ENCODE measurements at regions not wholly inside any gene's neighbourhood (a gene's known extent, or its start where the extent isn't known, plus 50 kb on each side); places are given as distances from the start of the nearest gene placed in this dataset.
"Not testable (repeated sequence)": the region's sequence is repeated elsewhere in the genome, so short reads cannot be mapped to it uniquely, and the experiment has no call there.

GRCh38 chr2:157015015-157015575, 242.4 kb upstream of the GALNT5 start:
- Histone ChIP-seq H3K27me3 (no peaks in the 10 kb centered on the region), H3K27ac (no peak overlapping the region), H3K4me3 (no peak overlapping the region), H3K36me3 (no peaks in the 10 kb centered on the region), H3K4me1 (no peaks in the 10 kb centered on the region), H3K9me3 (no peaks in the 10 kb centered on the region)
- no peak for DNase-seq
- intact Hi-C loops (cut with DNase I), result no loop called here
- no peak for TF ChIP-seq EP300 (IDR thresholded peaks at IDR 0.05)
- WGBS, 2 donors, result 89% methylated on average over 6 of the region's 6 CpGs

GRCh38 chr2:157023264-157023663, 234.2 kb upstream of the GALNT5 start:
- H3K4me1 ChIP-seq; DNase-seq; H3K27ac ChIP-seq; intact Hi-C loops (cut with DNase I); H3K4me3 ChIP-seq; H3K27me3 ChIP-seq; H3K36me3 ChIP-seq; H3K9me3 ChIP-seq: not testable (repeated sequence)
- WGBS, 2 donors, result 77 to 87% methylated on average over 1 of the region's 1 CpG

DNA sequence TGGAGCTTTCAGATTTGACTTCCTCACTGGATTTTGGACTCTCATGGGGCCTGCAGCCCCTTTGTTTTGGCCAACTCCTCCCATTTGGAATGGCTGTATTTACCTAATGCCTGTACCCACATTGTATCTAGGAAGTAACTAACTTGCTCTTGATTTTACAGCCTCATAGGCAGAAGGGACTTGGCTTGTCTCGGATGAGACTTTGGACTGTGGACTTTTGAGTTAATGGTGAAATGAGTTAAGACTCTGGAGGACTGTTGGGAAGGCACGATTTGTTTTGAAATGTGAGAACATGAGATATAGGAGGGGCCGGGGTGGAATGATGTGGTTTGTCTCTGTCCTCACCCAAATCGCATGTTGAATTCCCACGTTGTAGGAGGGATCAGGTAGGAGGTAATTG, 233.4 kb upstream of the GALNT5 start:
- Histone ChIP-seq H3K9me3 (no peaks in the 10 kb centered on the region), H3K27me3 (no peaks in the 10 kb centered on the region), H3K36me3 (no peaks in the 10 kb centered on the region), H3K4me1 (no peaks in the 10 kb centered on the region), H3K27ac (no peak overlapping the region), H3K4me3 (no peak overlapping the region)
- no peak for DNase-seq
- TF ChIP-seq POLR2A (IDR thresholded peaks at IDR 0.05) (no peak), POLR2AphosphoS5 (IDR thresholded peaks at IDR 0.05) (no peak), CTCF (IDR thresholded peaks at IDR 0.05) (no peak), EP300 (IDR thresholded peaks at IDR 0.05) (no peak)
- WGBS, 2 donors, result 29 to 69% methylated on average over 5 of the region's 5 CpGs
- intact Hi-C loops (cut with DNase I), result no loop called here

DNA sequence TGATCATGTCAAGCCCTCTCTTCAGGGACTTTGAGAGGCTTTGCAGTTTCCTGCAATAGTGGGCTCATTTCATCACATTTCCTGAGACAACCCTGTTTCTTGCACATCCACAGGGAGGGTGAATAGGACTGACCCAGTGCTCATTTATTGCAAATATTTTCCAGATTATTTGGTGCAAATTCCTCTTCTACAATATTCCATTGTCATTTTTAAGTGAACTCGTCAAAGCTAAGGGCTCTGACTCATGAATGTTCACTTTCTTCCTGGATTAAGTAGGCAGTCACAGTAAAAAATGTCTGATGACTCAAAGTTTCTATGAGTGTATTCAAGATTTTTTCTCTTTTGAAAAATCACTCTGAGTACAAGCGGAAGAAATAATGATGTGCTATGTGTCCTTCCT, 225.5 kb upstream of the GALNT5 start:
- 81 to 82% methylated on average over 2 of the region's 2 CpGs for WGBS, 2 donors
- Histone ChIP-seq H3K27me3 (no peaks in the 10 kb centered on the region), H3K9me3 (no peaks in the 10 kb centered on the region), H3K4me3 (no peak overlapping the region), H3K36me3 (no peaks in the 10 kb centered on the region), H3K27ac (peak overlapping the region in 1 of 4 donors; percentile 22), H3K4me1 (no peaks in the 10 kb centered on the region)
- TF ChIP-seq EP300 (IDR thresholded peaks at IDR 0.05) (no peak), POLR2A (IDR thresholded peaks at IDR 0.05) (no peak), CTCF (IDR thresholded peaks at IDR 0.05) (no peak), POLR2AphosphoS5 (IDR thresholded peaks at IDR 0.05) (no peak)
- DNase-seq, result no peak
- intact Hi-C loops (cut with DNase I), result no loop called here

- TF ChIP-seq EP300 (IDR thresholded peaks at IDR 0.05) (no peak), POLR2A (IDR thresholded peaks at IDR 0.05) (no peak), CTCF (IDR thresholded peaks at IDR 0.05) (no peak), POLR2AphosphoS5 (IDR thresholded peaks at IDR 0.05) (no peak)
- H3K4me1 ChIP-seq, result no peaks in the 10 kb centered on the region
- H3K27ac ChIP-seq, result no peak overlapping the region
- H3K27me3 ChIP-seq, result no peaks in the 10 kb centered on the region
- intact Hi-C loops (cut with DNase I), result no loop called here
- WGBS, 2 donors, result 86 to 93% methylated on average over 2 of the region's 2 CpGs
- H3K36me3 ChIP-seq, result no peaks in the 10 kb centered on the region
- H3K9me3 ChIP-seq, result no peaks in the 10 kb centered on the region
- H3K4me3 ChIP-seq, result no peak overlapping the region
- no peak for DNase-seq
These were observed 220.8 kb upstream of the GALNT5 start for GRCh38 chr2:157036726-157037125.

DNA sequence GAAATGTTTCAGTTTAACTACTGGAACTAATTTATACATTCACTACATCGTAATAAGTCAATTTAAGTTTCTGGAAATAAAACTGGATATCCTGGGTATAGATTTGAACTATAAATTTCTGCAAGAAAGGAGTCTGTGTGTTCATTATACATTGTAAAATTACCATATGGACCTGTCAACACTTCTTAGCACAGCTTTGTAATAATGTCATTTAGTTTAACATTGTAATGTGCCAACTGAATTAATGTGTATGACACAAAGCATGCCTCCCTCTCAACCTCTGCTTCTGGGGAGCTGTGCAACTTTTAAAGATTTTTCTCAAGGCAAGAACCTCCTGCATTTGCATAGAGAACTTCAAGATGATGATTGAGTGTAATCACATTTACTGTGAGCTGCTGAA, 213.7 kb upstream of the GALNT5 start:
- DNase-seq, result no peak
- H3K9me3 ChIP-seq, result no peaks in the 10 kb centered on the region
- TF ChIP-seq POLR2A (IDR thresholded peaks at IDR 0.05) (no peak), EP300 (IDR thresholded peaks at IDR 0.05) (no peak), POLR2AphosphoS5 (IDR thresholded peaks at IDR 0.05) (no peak), CTCF (IDR thresholded peaks at IDR 0.05) (no peak)
- H3K36me3 ChIP-seq, result no peaks in the 10 kb centered on the region
- intact Hi-C loops (cut with DNase I), result no loop called here
- H3K4me3 ChIP-seq, result no peak overlapping the region
- no peaks in the 10 kb centered on the region for H3K4me1 ChIP-seq
- 84 to 93% methylated on average over 1 of the region's 1 CpG for WGBS, 2 donors
- H3K27me3 ChIP-seq, result no peaks in the 10 kb centered on the region
- H3K27ac ChIP-seq, result no peak overlapping the region

Measured in sigmoid colon (tissue), 6 donors.